ENCODE measurements at regions not wholly inside any gene's neighbourhood (a gene's known extent, or its start where the extent isn't known, plus 50 kb on each side); places are given as distances from the start of the nearest gene placed in this dataset.

DNA sequence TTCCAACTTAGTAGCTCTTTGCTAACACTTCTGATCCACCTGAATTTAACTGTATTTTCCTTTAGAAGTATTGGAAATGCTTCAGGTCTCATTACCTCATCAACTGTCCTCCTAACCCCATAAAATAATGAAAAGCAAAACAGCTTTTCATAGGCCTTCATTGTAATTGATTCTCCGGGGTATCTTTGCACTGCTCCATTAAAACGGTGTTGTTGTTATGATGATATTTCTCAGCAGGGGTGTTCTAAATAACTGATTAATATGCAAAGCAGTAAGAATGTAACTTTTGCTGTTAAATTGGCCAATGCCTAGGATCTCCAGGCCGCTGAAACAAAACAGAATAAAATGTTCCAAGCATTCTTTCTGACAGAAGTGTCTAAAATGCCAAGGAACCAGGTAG lies 1983.2 kb downstream of the EFNA5 start:
- DNase-seq (ENCODE audit: low spot score), result no peak
- Mint-ChIP-seq H3K36me3 (ENCODE audit: low read depth) (no peaks in the 10 kb centered on the region), H3K4me3 (no peak overlapping the region), H3K27ac (no peak overlapping the region), H3K27me3 (ENCODE audit: low read depth) (no peaks in the 10 kb centered on the region), H3K4me1 (ENCODE audit: low read depth) (no peaks in the 10 kb centered on the region), H3K9me3 (peaks cover 19% of the 10 kb centered on the region)

DNA sequence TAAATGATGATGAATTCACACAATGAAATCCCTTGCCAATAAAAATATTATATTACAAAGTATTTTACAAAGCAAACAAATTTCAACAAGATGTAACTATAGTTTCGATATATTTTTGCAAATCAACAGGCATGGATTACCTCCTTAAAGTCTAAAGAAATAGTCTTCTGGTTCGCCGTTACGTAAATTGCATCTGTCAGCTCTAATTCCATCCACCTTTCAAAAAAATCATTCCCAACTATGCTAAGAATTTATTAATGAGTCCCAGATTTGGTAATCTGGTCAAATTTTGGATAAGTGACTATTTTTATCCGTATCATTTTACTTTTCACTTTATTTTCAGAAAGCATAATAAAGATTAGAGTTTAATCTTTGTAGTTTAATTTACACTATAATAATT lies 1984.9 kb downstream of the EFNA5 start:
- Mint-ChIP-seq H3K9me3 (peaks cover 23% of the 10 kb centered on the region), H3K36me3 (ENCODE audit: low read depth) (no peaks in the 10 kb centered on the region), H3K27ac (no peak overlapping the region), H3K4me3 (no peak overlapping the region), H3K27me3 (ENCODE audit: low read depth) (no peaks in the 10 kb centered on the region), H3K4me1 (ENCODE audit: low read depth) (no peaks in the 10 kb centered on the region)
- DNase-seq (ENCODE audit: low spot score), result no peak

DNA sequence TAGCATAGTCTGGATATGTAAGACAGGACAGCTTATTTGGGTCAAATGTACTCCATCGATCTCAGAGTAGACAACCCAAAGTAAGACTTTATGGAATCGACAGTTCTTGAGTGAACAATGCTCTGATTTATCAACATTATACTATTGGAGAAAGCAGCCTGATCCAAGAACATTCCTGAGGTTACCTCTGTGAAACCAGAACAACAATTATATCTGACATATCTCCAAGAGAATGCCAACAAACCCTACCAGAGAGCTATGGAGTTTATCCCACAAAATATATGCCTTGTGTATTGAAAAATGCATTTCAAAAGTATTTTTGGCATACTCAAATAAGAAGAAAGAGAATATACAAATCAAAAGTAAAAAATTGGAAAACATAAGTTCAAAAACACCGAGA lies 1985.9 kb downstream of the EFNA5 start:
- H3K27me3 Mint-ChIP-seq (ENCODE audit: low read depth), result no peaks in the 10 kb centered on the region
- H3K4me3 Mint-ChIP-seq, result no peak overlapping the region
- H3K4me1 Mint-ChIP-seq (ENCODE audit: low read depth), result no peaks in the 10 kb centered on the region
- DNase-seq (ENCODE audit: low spot score), result no peak
- no peaks in the 10 kb centered on the region for H3K36me3 Mint-ChIP-seq (ENCODE audit: low read depth)
- no peak overlapping the region for H3K27ac Mint-ChIP-seq
- H3K9me3 Mint-ChIP-seq, result peaks cover 28% of the 10 kb centered on the region

DNA sequence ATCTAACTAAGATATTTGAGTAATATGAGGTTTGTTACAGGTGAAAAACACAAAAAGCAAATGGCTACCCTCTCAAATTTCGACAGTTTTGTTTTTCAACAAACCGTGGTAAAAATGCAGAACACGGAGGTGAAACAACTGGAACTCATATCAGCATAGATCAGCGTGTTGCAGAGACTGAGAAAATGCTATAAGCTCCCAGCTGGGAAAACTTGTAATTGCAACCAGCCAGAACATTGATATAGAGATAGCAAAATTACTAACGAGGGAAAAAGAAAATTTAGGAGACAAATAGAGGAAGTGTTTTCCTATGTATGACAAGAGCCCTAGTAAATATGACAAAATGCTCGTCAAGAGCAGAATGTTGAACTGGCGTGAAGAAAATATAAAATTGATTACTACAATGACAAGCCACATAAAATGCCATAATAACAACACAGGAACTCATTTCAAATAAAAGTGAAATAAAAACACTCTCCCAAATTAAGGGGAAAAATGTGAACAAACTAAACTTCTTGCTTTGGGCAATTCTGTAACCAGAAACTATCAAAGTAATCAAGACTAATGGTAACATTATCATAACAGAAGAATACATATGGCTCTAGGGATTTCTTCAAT lies 1989.8 kb downstream of the EFNA5 start:
- H3K4me3 Mint-ChIP-seq, result no peak overlapping the region

DNA sequence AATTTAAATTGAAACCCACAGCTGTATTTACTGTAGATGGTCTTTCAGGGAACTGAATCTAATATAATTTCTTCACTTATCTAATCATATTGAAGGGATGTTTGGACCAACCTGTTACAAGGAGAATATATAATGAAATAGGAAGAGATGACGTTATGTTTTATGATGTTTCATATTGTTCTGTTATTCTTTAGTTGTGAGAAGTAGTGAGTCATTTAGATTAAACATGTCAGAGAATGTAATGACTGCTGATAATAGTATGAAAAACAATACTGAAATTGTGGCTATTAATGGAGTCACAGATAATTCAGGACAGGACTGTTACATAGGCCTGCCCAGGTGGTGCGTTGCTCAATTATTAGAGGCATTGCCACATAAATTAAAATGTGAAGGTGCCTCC lies 1993.4 kb downstream of the EFNA5 start:
- Mint-ChIP-seq H3K27ac (no peak overlapping the region), H3K27me3 (ENCODE audit: low read depth) (no peaks in the 10 kb centered on the region), H3K4me1 (ENCODE audit: low read depth) (no peaks in the 10 kb centered on the region), H3K36me3 (ENCODE audit: low read depth) (no peaks in the 10 kb centered on the region), H3K9me3 (peaks cover 18% of the 10 kb centered on the region), H3K4me3 (no peak overlapping the region)
- no peak for DNase-seq (ENCODE audit: low spot score)

More for the DNA sequence above, 1989.8 kb downstream of the EFNA5 start:
- DNase-seq (ENCODE audit: low spot score), result no peak
- Mint-ChIP-seq H3K36me3 (ENCODE audit: low read depth) (no peaks in the 10 kb centered on the region), H3K27ac (no peak overlapping the region), H3K4me1 (ENCODE audit: low read depth) (no peaks in the 10 kb centered on the region), H3K27me3 (ENCODE audit: low read depth) (no peaks in the 10 kb centered on the region), H3K9me3 (peaks cover 17% of the 10 kb centered on the region)

DNA sequence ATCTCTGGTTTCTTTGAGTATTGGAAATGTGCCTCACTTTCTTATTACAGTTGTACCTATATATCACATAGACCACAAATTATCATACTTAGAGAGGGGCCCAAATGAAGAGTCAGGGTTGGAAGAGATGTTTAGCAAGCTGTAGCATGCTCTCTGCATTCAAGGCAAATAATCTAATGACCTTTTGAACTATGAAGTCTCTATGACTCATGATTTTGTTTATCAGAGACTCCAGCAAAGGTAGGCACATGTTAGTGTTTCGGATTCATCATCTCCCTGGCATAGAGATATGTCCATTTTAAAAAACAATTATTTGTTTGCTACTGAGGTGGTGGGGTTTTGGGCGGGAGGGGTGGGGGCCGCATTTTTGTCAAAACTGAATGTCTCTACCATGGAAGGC lies 2000.1 kb downstream of the EFNA5 start:
- no peak for DNase-seq (ENCODE audit: low spot score)
- H3K9me3 Mint-ChIP-seq, result peaks cover 44% of the 10 kb centered on the region
- H3K4me3 Mint-ChIP-seq, result no peak overlapping the region
- no peaks in the 10 kb centered on the region for H3K4me1 Mint-ChIP-seq (ENCODE audit: low read depth)
- no peaks in the 10 kb centered on the region for H3K36me3 Mint-ChIP-seq (ENCODE audit: low read depth)
- H3K27ac Mint-ChIP-seq, result no peak overlapping the region
- H3K27me3 Mint-ChIP-seq (ENCODE audit: low read depth), result no peaks in the 10 kb centered on the region

DNA sequence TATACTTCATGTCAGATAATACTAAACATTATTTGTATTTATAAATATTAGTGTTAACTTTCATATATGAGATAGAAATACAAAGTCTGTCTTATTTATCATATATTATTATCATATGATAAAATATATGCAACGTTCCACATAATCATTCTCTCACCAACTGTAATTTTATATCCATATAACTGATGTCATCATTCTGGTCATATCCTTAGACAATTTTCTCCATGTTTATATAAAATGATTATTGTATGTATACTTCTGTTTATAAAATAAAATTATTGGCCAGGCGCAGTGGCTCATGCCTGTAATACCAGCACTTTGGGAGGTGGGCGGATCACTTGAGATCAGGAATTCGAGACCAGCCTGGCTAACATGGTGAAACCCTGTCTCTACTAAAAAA lies 2007.1 kb downstream of the EFNA5 start:
- no peaks in the 10 kb centered on the region for H3K36me3 Mint-ChIP-seq (ENCODE audit: low read depth)
- no peaks in the 10 kb centered on the region for H3K4me1 Mint-ChIP-seq (ENCODE audit: low read depth)
- no peak overlapping the region for H3K27ac Mint-ChIP-seq
- H3K27me3 Mint-ChIP-seq (ENCODE audit: low read depth), result no peaks in the 10 kb centered on the region
- peaks cover 35% of the 10 kb centered on the region for H3K9me3 Mint-ChIP-seq
- no peak overlapping the region for H3K4me3 Mint-ChIP-seq
- DNase-seq (ENCODE audit: low spot score), result no peak

DNA sequence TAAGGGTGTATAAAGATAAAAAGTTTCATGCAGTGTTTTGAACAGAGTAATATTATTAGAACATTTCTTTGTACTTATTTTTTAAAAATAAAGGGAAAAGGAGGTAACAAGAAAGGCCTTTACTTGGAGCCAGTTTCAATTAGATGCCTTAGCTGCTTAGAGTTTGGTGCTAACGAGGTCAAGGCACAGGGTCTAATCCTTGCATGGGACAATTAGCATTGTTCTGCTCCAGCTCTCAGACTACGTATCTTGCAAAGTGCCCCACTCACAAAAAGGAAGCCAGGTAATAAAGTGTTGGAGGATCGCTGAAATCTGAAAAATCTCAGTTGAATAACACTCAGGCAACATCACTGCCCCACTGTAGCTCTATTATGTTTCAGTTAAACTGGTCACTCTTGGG lies 2011.3 kb downstream of the EFNA5 start:
- no peaks in the 10 kb centered on the region for H3K36me3 Mint-ChIP-seq (ENCODE audit: low read depth)
- no peaks in the 10 kb centered on the region for H3K27me3 Mint-ChIP-seq (ENCODE audit: low read depth)
- H3K4me3 Mint-ChIP-seq, result no peak overlapping the region
- DNase-seq (ENCODE audit: low spot score), result no peak
- peaks cover 7% of the 10 kb centered on the region for H3K9me3 Mint-ChIP-seq
- no peaks in the 10 kb centered on the region for H3K4me1 Mint-ChIP-seq (ENCODE audit: low read depth)
- no peak overlapping the region for H3K27ac Mint-ChIP-seq

DNA sequence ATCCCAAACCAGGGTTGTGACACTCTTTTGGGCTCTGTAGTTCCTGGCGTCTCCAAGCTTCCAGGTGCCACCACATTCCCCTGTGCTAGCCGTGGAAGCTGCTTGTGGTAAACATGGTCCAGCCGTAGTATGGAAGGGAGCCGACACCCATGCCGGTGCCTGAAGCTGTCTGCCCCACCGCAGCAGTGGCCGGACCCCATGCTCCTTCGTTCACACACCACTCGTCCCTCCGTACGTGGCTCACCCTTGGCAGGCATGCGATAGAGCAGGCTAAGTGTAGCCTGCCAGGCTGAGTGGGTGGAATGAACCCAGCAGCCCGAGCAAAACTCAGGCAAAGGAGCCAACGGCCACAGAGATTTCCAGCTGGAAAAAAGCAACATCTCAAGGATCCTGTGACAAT lies 2030.4 kb downstream of the EFNA5 start:
- no peak overlapping the region for H3K4me3 Mint-ChIP-seq
- H3K9me3 Mint-ChIP-seq, result peaks cover 12% of the 10 kb centered on the region
- no peak overlapping the region for H3K27ac Mint-ChIP-seq
- H3K27me3 Mint-ChIP-seq (ENCODE audit: low read depth), result no peaks in the 10 kb centered on the region
- H3K36me3 Mint-ChIP-seq (ENCODE audit: low read depth), result no peaks in the 10 kb centered on the region
- no peak for DNase-seq (ENCODE audit: low spot score)
- no peaks in the 10 kb centered on the region for H3K4me1 Mint-ChIP-seq (ENCODE audit: low read depth)

DNA sequence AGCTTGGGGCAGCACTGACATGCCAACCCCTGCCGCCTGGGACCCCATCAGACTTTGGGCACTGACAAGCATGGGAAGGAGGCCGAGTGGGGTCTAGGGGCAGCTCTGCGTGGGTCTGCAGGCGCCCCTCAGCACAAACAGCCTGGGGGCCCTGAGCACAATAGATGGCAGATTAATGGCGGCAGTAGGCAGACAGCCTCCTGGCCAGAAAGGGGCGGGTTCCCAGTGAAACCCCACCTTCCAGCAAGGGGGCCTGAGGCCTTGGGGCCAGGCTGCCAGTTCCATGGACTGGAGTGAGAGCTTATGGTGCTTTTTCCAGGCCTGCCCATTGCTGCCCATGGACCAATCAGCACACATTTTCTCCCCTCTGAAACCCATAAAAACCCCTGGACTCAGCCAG lies 2031.2 kb downstream of the EFNA5 start:
- H3K4me1 Mint-ChIP-seq (ENCODE audit: low read depth), result no peaks in the 10 kb centered on the region
- DNase-seq (ENCODE audit: low spot score), result no peak
- H3K36me3 Mint-ChIP-seq (ENCODE audit: low read depth), result no peaks in the 10 kb centered on the region
- no peaks in the 10 kb centered on the region for H3K27me3 Mint-ChIP-seq (ENCODE audit: low read depth)
- no peak overlapping the region for H3K27ac Mint-ChIP-seq
- H3K4me3 Mint-ChIP-seq, result no peak overlapping the region
- peaks cover 9% of the 10 kb centered on the region for H3K9me3 Mint-ChIP-seq

DNA sequence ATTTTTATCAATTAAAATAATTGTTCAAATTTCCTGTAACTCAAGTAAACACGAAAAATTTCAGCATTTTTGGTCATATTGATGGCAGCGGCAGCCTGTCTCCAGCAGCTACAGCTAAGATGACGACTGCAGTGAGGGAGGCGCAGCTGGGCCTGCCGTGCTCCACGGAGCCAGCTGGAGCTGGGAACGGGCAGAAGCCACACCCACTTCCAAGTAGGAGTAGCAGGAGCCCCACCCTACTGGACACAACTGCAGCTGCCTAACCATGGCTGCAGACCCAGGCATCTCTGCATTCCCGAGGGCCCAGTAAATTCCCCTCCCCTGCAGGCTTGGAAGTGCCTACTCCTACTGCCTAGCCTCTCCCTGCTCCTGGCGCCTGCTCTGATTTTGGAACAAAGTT lies 2031.7 kb downstream of the EFNA5 start:
- Mint-ChIP-seq H3K4me1 (ENCODE audit: low read depth) (no peaks in the 10 kb centered on the region), H3K9me3 (peaks cover 8% of the 10 kb centered on the region), H3K27ac (no peak overlapping the region), H3K36me3 (ENCODE audit: low read depth) (no peaks in the 10 kb centered on the region), H3K4me3 (no peak overlapping the region), H3K27me3 (ENCODE audit: low read depth) (no peaks in the 10 kb centered on the region)
- DNase-seq (ENCODE audit: low spot score), result no peak

DNA sequence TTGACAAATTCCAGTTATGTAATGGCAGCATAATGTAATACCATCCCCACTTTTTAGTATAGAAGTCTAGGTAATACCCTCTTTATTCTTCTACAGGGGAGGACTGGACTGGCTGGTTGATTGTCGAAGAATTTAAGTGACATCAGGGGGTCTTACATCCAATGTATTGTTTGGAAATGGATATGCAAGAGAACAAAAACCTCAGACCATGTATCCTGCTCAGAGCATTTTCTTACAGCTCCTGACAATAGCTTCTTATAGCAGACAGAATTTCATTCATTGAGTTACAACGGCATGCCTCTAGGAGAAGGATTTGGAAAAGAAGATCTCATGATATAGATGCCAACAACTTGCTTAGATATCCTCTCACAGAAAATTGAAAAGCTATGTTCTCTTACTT lies 2032.3 kb downstream of the EFNA5 start:
- no peaks in the 10 kb centered on the region for H3K4me1 Mint-ChIP-seq (ENCODE audit: low read depth)
- no peak for DNase-seq (ENCODE audit: low spot score)
- no peak overlapping the region for H3K27ac Mint-ChIP-seq
- H3K9me3 Mint-ChIP-seq, result peaks cover 4% of the 10 kb centered on the region
- H3K27me3 Mint-ChIP-seq (ENCODE audit: low read depth), result no peaks in the 10 kb centered on the region
- H3K36me3 Mint-ChIP-seq (ENCODE audit: low read depth), result no peaks in the 10 kb centered on the region
- no peak overlapping the region for H3K4me3 Mint-ChIP-seq

DNA sequence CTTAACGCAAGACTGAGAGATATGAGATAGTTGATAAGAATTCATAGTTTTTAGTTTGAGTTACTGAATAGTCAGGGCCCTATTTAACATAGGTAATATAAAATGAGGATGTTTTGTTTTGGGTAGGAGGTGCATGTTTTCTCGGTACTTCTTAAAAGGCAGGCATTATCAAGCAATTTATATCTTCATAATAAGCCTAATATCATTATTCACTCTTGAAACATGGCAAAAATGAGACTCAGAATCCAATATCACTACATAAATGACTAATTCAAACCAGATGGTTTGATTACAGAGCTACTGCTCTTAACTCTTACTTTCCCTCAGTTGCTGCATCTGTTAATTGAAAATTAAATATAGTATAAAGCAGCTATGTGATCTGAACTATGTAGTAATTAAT lies 2038.7 kb downstream of the EFNA5 start:
- H3K36me3 Mint-ChIP-seq (ENCODE audit: low read depth), result no peaks in the 10 kb centered on the region
- DNase-seq (ENCODE audit: low spot score), result no peak
- no peaks in the 10 kb centered on the region for H3K27me3 Mint-ChIP-seq (ENCODE audit: low read depth)
- no peaks in the 10 kb centered on the region for H3K4me1 Mint-ChIP-seq (ENCODE audit: low read depth)
- H3K27ac Mint-ChIP-seq, result no peak overlapping the region
- H3K9me3 Mint-ChIP-seq, result peaks cover 18% of the 10 kb centered on the region
- no peak overlapping the region for H3K4me3 Mint-ChIP-seq

DNA sequence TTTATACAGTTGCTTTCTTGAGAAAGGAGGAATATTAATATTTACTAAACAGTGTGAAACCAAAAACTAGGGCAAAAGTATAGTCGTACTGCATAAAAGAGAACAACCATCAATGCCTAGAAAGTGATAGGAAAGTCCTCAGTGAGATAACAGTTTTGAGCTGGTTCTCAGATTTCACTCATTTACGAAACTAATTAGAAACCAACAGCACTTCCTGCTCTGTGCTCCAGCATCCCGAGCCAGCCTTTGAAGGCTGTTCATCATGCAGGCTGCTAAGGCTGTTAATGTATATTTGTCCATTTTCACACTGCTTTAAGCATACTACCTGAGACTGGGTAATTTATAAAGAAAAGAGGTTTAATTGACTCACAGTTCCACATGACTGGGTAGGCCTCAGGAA lies 2039.9 kb downstream of the EFNA5 start:
- no peaks in the 10 kb centered on the region for H3K4me1 Mint-ChIP-seq (ENCODE audit: low read depth)
- H3K4me3 Mint-ChIP-seq, result no peak overlapping the region
- H3K27me3 Mint-ChIP-seq (ENCODE audit: low read depth), result no peaks in the 10 kb centered on the region
- peaks cover 19% of the 10 kb centered on the region for H3K9me3 Mint-ChIP-seq
- DNase-seq (ENCODE audit: low spot score), result no peak
- H3K36me3 Mint-ChIP-seq (ENCODE audit: low read depth), result no peaks in the 10 kb centered on the region
- no peak overlapping the region for H3K27ac Mint-ChIP-seq

DNA sequence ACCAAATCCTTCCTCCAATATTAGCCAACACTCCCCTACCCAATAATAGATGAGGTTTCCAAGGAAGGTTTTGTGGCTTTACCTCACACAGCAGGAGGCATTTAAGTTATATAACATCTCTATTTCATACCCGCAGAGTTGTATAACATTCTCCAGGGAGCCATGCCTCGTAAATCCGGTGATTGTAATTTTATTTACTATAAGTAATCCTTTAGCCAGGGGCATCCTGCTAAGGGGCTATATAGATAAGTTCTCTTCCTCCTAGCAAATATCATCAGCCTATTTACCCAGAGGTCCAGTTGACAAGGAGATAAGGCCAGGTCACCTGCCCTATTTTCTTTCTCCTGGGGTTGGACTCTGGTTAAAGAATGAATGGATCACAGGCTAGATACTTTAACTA lies 2051.0 kb downstream of the EFNA5 start:
- no peak overlapping the region for H3K27ac Mint-ChIP-seq
- peaks cover 25% of the 10 kb centered on the region for H3K9me3 Mint-ChIP-seq
- no peak overlapping the region for H3K4me3 Mint-ChIP-seq
- no peak for DNase-seq (ENCODE audit: low spot score)
- H3K4me1 Mint-ChIP-seq (ENCODE audit: low read depth), result no peaks in the 10 kb centered on the region
- H3K27me3 Mint-ChIP-seq (ENCODE audit: low read depth), result no peaks in the 10 kb centered on the region
- no peaks in the 10 kb centered on the region for H3K36me3 Mint-ChIP-seq (ENCODE audit: low read depth)

Data from T-helper 2 cell treated with Interferon-gamma antibody and Interleukin-4, amounts not matched to agents 5 μg/mL and 100 μg/mL, for 36 hours (primary cell).